ENCODE measurements at regions not wholly inside any gene's neighbourhood (a gene's known extent, or its start where the extent isn't known, plus 50 kb on each side); places are given as distances from the start of the nearest gene placed in this dataset.

GRCh38 chr7:115505136-115505535 is 525.4 kb downstream of the TFEC start:
- no peaks in the 10 kb centered on the region for H3K36me3 ChIP-seq (ENCODE audit: control insufficient read depth, insufficient read depth, low read length)
- no peaks in the 10 kb centered on the region for H4K20me1 ChIP-seq (replicated peaks; ENCODE audit: control insufficient read depth, insufficient read depth, low read length)
- H3K27ac ChIP-seq (ENCODE audit: extremely low read depth, low read depth, low read length), result no peak overlapping the region
- BruUV-seq (replicated peaks), result no TSS peak
- in situ Hi-C loops (cut with MboI) (no loop called here), intact Hi-C loops (cut with micrococcal nuclease) (no loop called here)
- FAIRE-seq, result no peak
- no peaks in the 10 kb centered on the region for H3K9me1 ChIP-seq (ENCODE audit: control insufficient read depth, insufficient read depth, low read length)
- H3K9ac ChIP-seq (ENCODE audit: insufficient read depth in 1 of 2, low read depth in 2 of 2, low read length in 2 of 2), result no peak overlapping the region
- H3K27me3 ChIP-seq (ENCODE audit: control insufficient read depth in 2 of 2, insufficient read depth in 2 of 2, low read length in 2 of 2), result no peaks in the 10 kb centered on the region
- H2AFZ ChIP-seq (ENCODE audit: low read depth, low read length), result no peak overlapping the region
- DNase-seq (ENCODE audit: extremely low read depth in 1 of 4, low spot score in 3 of 4), result no peak
- H3K4me3 ChIP-seq, result no peak overlapping the region
- no peaks in the 10 kb centered on the region for H3K4me1 ChIP-seq (replicated peaks in 1 of 2; ENCODE audit: control insufficient read depth in 2 of 2, insufficient read depth in 2 of 2, low read length in 2 of 2)
- TF ChIP-seq ZZZ3 (IDR thresholded peaks at IDR 0.05) (no peak), SMAD3 (CRISPR knock-in tag; conservative IDR thresholded peaks at IDR 0.05) (no peak), L3MBTL2 (IDR thresholded peaks at IDR 0.05) (no peak)
- TF ChIP-seq, protein P1, sequence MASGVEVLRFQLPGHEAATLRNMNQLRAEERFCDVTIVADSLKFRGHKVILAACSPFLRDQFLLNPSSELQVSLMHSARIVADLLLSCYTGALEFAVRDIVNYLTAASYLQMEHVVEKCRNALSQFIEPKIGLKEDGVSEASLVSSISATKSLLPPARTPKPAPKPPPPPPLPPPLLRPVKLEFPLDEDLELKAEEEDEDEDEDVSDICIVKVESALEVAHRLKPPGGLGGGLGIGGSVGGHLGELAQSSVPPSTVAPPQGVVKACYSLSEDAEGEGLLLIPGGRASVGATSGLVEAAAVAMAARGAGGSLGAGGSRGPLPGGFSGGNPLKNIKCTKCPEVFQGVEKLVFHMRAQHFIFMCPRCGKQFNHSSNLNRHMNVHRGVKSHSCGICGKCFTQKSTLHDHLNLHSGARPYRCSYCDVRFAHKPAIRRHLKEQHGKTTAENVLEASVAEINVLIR (CRISPR knock-in tag; IDR thresholded peaks at IDR 0.05), result no peak
- ChIA-PET POLR2A (no interaction called here), CTCF (ENCODE audit: low intra/inter-chr PET ratio) (no interaction called here)
- no peaks in the 10 kb centered on the region for H3K79me2 ChIP-seq (ENCODE audit: control insufficient read depth, insufficient read depth, low read length)
- no peak for ATAC-seq
- H3K9me3 ChIP-seq (replicated peaks; ENCODE audit: control insufficient read depth, insufficient read depth, low read depth, low read length), result no peaks in the 10 kb centered on the region
- H3K4me2 ChIP-seq (ENCODE audit: insufficient read depth, low read length), result no peak overlapping the region

DNA sequence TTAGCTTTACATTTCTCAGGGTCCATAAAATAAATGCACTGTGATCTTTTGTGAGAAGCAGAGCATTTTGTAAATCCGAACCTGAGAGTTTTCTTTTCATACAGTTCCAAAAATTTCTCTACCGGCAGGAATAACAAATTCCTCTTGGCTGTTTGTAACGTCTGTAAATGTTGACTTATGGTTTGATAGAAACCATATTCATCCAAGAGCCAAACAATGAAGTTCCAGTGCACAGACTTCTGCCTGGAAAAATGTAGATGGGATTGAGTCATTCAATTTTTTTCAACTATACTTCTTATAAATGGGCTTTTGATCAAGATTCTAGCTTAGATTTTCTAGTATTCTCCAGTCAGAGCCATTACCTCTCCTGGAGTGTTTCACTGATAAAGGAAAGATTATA is 530.6 kb downstream of the TFEC start:
- intact Hi-C loops (cut with micrococcal nuclease), result no loop called here
- FAIRE-seq, result no peak
- H3K27ac ChIP-seq (ENCODE audit: extremely low read depth, low read depth, low read length), result no peak overlapping the region
- H3K9me1 ChIP-seq (ENCODE audit: control insufficient read depth, insufficient read depth, low read length), result no peaks in the 10 kb centered on the region
- ATAC-seq, result no peak
- no peaks in the 10 kb centered on the region for H3K79me2 ChIP-seq (ENCODE audit: control insufficient read depth, insufficient read depth, low read length)
- no TSS peak for BruUV-seq (replicated peaks)
- 0% methylated on average over 3 of the region's 3 CpGs for WGBS (ENCODE audit: insufficient coverage, low coverage, missing lambda C conversion rate)
- no peak for DNase-seq (ENCODE audit: extremely low read depth in 1 of 4, low spot score in 3 of 4)
- no peaks in the 10 kb centered on the region for H3K4me1 ChIP-seq (replicated peaks in 1 of 2; ENCODE audit: control insufficient read depth in 2 of 2, insufficient read depth in 2 of 2, low read length in 2 of 2)
- H3K9ac ChIP-seq (ENCODE audit: insufficient read depth in 1 of 2, low read depth in 2 of 2, low read length in 2 of 2), result no peak overlapping the region
- no peaks in the 10 kb centered on the region for H3K27me3 ChIP-seq (ENCODE audit: control insufficient read depth in 2 of 2, insufficient read depth in 2 of 2, low read length in 2 of 2)
- H3K4me2 ChIP-seq (ENCODE audit: insufficient read depth, low read length), result no peak overlapping the region
- no peaks in the 10 kb centered on the region for H4K20me1 ChIP-seq (replicated peaks; ENCODE audit: control insufficient read depth, insufficient read depth, low read length)
- ChIA-PET POLR2A (interaction anchor here (0.6 kb wide), 1 partner anchor 1646 kb away, joined by 3 read pairs; no protein-coding TSS in a partner anchor), CTCF (ENCODE audit: low intra/inter-chr PET ratio) (no interaction called here)
- no peak overlapping the region for H2AFZ ChIP-seq (ENCODE audit: low read depth, low read length)
- TF ChIP-seq, protein P2, sequence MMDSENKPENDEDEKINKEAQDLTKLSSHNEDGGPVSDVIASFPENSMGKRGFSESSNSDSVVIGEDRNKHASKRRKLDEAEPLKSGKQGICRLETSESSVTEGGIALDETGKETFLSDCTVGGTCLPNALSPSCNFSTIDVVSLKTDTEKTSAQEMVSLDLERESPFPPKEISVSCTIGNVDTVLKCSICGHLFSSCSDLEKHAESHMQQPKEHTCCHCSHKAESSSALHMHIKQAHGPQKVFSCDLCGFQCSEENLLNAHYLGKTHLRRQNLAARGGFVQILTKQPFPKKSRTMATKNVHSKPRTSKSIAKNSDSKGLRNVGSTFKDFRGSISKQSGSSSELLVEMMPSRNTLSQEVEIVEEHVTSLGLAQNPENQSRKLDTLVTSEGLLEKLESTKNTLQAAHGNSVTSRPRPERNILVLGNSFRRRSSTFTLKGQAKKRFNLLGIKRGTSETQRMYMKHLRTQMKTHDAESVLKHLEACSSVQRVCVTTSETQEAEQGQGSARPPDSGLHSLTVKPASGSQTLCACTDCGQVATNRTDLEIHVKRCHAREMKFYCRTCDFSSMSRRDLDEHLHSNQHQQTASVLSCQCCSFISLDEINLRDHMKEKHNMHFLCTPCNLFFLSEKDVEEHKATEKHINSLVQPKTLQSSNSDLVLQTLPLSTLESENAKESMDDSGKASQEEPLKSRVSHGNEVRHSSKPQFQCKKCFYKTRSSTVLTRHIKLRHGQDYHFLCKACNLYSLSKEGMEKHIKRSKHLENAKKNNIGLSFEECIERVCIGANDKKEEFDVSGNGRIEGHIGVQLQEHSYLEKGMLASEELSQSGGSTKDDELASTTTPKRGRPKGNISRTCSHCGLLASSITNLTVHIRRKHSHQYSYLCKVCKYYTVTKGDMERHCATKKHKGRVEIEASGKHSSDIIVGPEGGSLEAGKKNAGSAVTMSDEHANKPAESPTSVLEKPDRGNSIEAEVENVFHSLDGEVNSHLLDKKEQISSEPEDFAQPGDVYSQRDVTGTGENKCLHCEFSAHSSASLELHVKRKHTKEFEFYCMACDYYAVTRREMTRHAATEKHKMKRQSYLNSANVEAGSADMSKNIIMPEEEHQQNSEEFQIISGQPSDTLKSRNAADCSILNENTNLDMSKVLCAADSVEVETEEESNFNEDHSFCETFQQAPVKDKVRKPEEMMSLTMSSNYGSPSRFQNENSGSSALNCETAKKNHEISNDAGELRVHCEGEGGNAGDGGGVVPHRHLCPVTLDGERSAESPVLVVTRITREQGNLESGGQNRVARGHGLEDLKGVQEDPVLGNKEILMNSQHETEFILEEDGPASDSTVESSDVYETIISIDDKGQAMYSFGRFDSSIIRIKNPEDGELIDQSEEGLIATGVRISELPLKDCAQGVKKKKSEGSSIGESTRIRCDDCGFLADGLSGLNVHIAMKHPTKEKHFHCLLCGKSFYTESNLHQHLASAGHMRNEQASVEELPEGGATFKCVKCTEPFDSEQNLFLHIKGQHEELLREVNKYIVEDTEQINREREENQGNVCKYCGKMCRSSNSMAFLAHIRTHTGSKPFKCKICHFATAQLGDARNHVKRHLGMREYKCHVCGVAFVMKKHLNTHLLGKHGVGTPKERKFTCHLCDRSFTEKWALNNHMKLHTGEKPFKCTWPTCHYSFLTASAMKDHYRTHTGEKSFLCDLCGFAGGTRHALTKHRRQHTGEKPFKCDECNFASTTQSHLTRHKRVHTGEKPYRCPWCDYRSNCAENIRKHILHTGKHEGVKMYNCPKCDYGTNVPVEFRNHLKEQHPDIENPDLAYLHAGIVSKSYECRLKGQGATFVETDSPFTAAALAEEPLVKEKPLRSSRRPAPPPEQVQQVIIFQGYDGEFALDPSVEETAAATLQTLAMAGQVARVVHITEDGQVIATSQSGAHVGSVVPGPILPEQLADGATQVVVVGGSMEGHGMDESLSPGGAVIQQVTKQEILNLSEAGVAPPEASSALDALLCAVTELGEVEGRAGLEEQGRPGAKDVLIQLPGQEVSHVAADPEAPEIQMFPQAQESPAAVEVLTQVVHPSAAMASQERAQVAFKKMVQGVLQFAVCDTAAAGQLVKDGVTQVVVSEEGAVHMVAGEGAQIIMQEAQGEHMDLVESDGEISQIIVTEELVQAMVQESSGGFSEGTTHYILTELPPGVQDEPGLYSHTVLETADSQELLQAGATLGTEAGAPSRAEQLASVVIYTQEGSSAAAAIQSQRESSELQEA (IDR thresholded peaks at IDR 0.05; ENCODE audit: low read depth), result no peak
- no peak for TF ChIP-seq MYNN (IDR thresholded peaks at IDR 0.05)
- TF ChIP-seq MYNN (CRISPR knock-in tag; IDR thresholded peaks at IDR 0.05), result no peak
- H3K36me3 ChIP-seq (ENCODE audit: control insufficient read depth, insufficient read depth, low read length), result no peaks in the 10 kb centered on the region
- 0 out of 2 replicates have a peak, but pooled peaks cover under 1% of the 10 kb centered on the region for H3K9me3 ChIP-seq (replicated peaks; ENCODE audit: control insufficient read depth, insufficient read depth, low read depth, low read length)
- H3K4me3 ChIP-seq, result no peak overlapping the region
- in situ Hi-C loops (cut with MboI), result no loop called here
